A549 (cell line): ENCODE measurements at regions not wholly inside any gene's neighbourhood (a gene's known extent, or its start where the extent isn't known, plus 50 kb on each side); places are given as distances from the start of the nearest gene placed in this dataset.

Experiments used
- CHD2 ChIP-seq: fragments of 150-350 bp; IDR thresholded peaks from 2 replicates; pipeline ENCODE4 v1.6.1; 2014; ENCODE audit warnings: low read length; ENCODE audit not compliant: partially characterized antibody
- EP300 ChIP-seq, 2 experiments: fragments of >200 bp; sonication (Bioruptor Twin); formaldehyde crosslinking; IDR thresholded peaks; 2 replicates in 1 of 2; 3 replicates in 1 of 2; pipeline ENCODE4 v1.6.1; 2016 to 2017
- MAZ ChIP-seq: fragments of 150-350 bp; IDR thresholded peaks from 2 replicates; pipeline ENCODE4 v1.6.1; 2014; ENCODE audit warnings: antibody characterized with exemption, low read depth, low read length, borderline replicate concordance
- POLR2A ChIP-seq: IDR thresholded peaks from 2 replicates; pipeline ENCODE4 v1.6.1; 2012; ENCODE audit warnings: mild to moderate bottlenecking, low read length
- RNF2 ChIP-seq: fragments of 200-600 bp; sonication (generic); IDR thresholded peaks from 2 replicates; pipeline ENCODE4 v1.6.1; 2016; ENCODE audit warnings: low read depth, mild to moderate bottlenecking, antibody characterized with exemption, moderate library complexity, borderline replicate concordance
- TP53 ChIP-seq: fragments of 250-450 bp; sonication (Bioruptor Pico); IDR thresholded peaks from 2 replicates; pipeline ENCODE4 v1.5.0; 2021; ENCODE audit warnings: mild to moderate bottlenecking, moderate library complexity
- ZFP36 ChIP-seq: fragments of 450-650 bp; IDR thresholded peaks from 2 replicates; pipeline ENCODE4 v1.6.1; 2014; ENCODE audit warnings: borderline replicate concordance; ENCODE audit not compliant: partially characterized antibody
- TF ChIP-seq, protein P1 (sequence below): fragments of >200 bp; sonication (Bioruptor Twin); formaldehyde crosslinking; IDR thresholded peaks from 3 replicates; pipeline ENCODE4 v1.5.1; 2016
- TF ChIP-seq, protein P2 (sequence below): IDR thresholded peaks from 2 replicates; pipeline ENCODE4 v1.6.1; 2012

DNA sequence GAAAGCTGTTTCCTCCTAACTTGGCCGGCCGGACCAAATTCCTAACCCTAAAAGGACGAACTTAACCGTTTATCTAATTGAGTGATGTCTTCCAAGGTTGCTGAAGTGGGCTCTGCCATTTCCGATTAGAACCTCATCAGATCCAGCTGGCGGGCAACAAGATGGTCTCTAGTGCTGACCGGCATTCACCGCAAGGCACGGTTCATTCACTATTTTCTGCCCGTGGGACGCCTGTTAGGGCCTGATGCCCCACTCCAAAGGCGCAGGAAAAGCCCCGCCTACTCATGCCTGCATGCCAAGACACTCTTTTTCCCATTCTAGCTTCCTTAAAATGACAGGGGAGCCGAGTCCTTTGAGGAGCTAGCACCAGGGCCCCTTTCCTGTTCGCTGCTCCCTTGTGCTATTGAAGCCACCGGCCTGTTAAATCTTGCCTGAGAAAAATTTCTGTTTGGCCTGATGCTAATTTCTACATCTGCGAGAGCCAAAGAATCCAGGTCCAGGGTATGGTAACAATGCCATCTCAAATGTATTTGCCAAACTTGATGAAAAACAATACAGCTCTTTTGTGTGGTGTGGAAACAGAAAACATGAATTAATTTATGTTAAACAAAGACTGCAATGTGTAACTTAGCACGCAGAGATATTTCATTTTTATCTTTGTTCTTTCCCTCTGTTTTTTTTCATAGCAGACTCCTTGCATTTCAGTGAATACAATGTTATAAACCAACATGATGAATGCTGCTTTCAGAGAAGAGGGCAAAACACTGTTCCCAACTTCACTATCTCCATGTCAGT lies 1071.2 kb upstream of the USP15 start:
- TF ChIP-seq, protein P1, sequence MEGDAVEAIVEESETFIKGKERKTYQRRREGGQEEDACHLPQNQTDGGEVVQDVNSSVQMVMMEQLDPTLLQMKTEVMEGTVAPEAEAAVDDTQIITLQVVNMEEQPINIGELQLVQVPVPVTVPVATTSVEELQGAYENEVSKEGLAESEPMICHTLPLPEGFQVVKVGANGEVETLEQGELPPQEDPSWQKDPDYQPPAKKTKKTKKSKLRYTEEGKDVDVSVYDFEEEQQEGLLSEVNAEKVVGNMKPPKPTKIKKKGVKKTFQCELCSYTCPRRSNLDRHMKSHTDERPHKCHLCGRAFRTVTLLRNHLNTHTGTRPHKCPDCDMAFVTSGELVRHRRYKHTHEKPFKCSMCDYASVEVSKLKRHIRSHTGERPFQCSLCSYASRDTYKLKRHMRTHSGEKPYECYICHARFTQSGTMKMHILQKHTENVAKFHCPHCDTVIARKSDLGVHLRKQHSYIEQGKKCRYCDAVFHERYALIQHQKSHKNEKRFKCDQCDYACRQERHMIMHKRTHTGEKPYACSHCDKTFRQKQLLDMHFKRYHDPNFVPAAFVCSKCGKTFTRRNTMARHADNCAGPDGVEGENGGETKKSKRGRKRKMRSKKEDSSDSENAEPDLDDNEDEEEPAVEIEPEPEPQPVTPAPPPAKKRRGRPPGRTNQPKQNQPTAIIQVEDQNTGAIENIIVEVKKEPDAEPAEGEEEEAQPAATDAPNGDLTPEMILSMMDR, result no peak
- no peak for TF ChIP-seq ZFP36
- TF ChIP-seq RNF2, result no peak
- no peak for TF ChIP-seq TP53 (CRISPR knock-in tag)
- TF ChIP-seq, protein P2, sequence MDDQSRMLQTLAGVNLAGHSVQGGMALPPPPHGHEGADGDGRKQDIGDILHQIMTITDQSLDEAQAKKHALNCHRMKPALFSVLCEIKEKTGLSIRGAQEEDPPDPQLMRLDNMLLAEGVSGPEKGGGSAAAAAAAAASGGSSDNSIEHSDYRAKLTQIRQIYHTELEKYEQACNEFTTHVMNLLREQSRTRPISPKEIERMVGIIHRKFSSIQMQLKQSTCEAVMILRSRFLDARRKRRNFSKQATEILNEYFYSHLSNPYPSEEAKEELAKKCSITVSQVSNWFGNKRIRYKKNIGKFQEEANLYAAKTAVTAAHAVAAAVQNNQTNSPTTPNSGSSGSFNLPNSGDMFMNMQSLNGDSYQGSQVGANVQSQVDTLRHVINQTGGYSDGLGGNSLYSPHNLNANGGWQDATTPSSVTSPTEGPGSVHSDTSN, result no peak
- no peak for TF ChIP-seq CHD2
- TF ChIP-seq POLR2A, result no peak
- TF ChIP-seq EP300 (IDR thresholded peaks at IDR 0.05), result no peak
- no peak for TF ChIP-seq MAZ
